Endothelial cell of umbilical vein (primary cell): ENCODE measurements at regions not wholly inside any gene's neighbourhood (a gene's known extent, or its start where the extent isn't known, plus 50 kb on each side); places are given as distances from the start of the nearest gene placed in this dataset.
"Not testable (repeated sequence)": the region's sequence is repeated elsewhere in the genome, so short reads cannot be mapped to it uniquely, and the experiment has no call there.

Source experiments
- CTCF ChIP-seq, 2 donors: IDR thresholded peaks; 1 replicate in 1 of 2; 2 replicates in 1 of 2; pipeline ENCODE4 v1.5.1; 2011; ENCODE audit warnings: low read length in 2 of 2, mild to moderate bottlenecking in 2 of 2, moderate library complexity in 2 of 2, control low read depth in 1 of 2, inconsistent platforms in 1 of 2, low read depth in 1 of 2; ENCODE audit not compliant: insufficient read depth in 1 of 2; ENCODE audit errors: extremely low read depth in 1 of 2
- JUN ChIP-seq: IDR thresholded peaks from 2 replicates; pipeline ENCODE4 v1.6.1; 2011; ENCODE audit warnings: borderline replicate concordance, low read depth; ENCODE audit not compliant: insufficient read length, insufficient read depth
- MAX ChIP-seq: IDR thresholded peaks from 2 replicates; pipeline ENCODE4 v1.6.1; 2011; ENCODE audit not compliant: insufficient read depth, insufficient read length
- POLR2A ChIP-seq: IDR thresholded peaks from 2 replicates; pipeline ENCODE4 v1.6.1; 2012; ENCODE audit warnings: low read depth, mild to moderate bottlenecking, control low read depth, low read length
- POLR2AphosphoS5 ChIP-seq: IDR thresholded peaks from 2 replicates; pipeline ENCODE4 v1.6.1; 2012; ENCODE audit warnings: low read depth, mild to moderate bottlenecking, control low read depth, low read length, moderate library complexity; ENCODE audit not compliant: insufficient read depth

- TF ChIP-seq CTCF (IDR thresholded peaks at IDR 0.05; ENCODE audit: extremely low read depth in 1 of 2, insufficient read depth in 1 of 2, low read depth in 1 of 2, low read length in 2 of 2); POLR2AphosphoS5; JUN; MAX; POLR2A: not testable (repeated sequence)
These were observed 163.6 kb upstream of the SEMA3E start for GRCh38 chr7:83812563-83812962.
